Adipocyte (in vitro differentiated cells): ENCODE measurements at regions not wholly inside any gene's neighbourhood (a gene's known extent, or its start where the extent isn't known, plus 50 kb on each side); places are given as distances from the start of the nearest gene placed in this dataset.

Experiments used
- DNase-seq: peaks from one replicate; pipeline ENCODE4 v3.0.0-alpha.2; 2015; ENCODE audit warnings: low read depth
- H3K27me3 ChIP-seq: replicated peaks from 2 replicates; pipeline ENCODE4 v1.7.0; 2013; ENCODE audit warnings: mild to moderate bottlenecking, low read length, moderate library complexity; ENCODE audit not compliant: control insufficient read depth, insufficient read depth
- H3K36me3 ChIP-seq: 2 replicates; pipeline ENCODE4 v1.7.0; 2013; ENCODE audit warnings: low read length, mild to moderate bottlenecking, moderate library complexity; ENCODE audit not compliant: control insufficient read depth, insufficient read depth, severe bottlenecking
- H3K4me1 ChIP-seq: 2 replicates; pipeline ENCODE4 v1.7.0; 2013; ENCODE audit warnings: mild to moderate bottlenecking, low read length, moderate library complexity; ENCODE audit not compliant: control insufficient read depth, insufficient read depth
- H3K4me3 ChIP-seq: 2 replicates; pipeline ENCODE4 v1.7.0; 2013; ENCODE audit warnings: mild to moderate bottlenecking, low read length, moderate library complexity
- H3K9ac ChIP-seq: 2 replicates; pipeline ENCODE4 v1.7.0; 2013; ENCODE audit warnings: mild to moderate bottlenecking, low read length, moderate library complexity
- H3K9me3 ChIP-seq: 2 replicates; pipeline ENCODE4 v1.7.0; 2013; ENCODE audit warnings: mild to moderate bottlenecking, low read length, moderate library complexity; ENCODE audit not compliant: control insufficient read depth

DNA sequence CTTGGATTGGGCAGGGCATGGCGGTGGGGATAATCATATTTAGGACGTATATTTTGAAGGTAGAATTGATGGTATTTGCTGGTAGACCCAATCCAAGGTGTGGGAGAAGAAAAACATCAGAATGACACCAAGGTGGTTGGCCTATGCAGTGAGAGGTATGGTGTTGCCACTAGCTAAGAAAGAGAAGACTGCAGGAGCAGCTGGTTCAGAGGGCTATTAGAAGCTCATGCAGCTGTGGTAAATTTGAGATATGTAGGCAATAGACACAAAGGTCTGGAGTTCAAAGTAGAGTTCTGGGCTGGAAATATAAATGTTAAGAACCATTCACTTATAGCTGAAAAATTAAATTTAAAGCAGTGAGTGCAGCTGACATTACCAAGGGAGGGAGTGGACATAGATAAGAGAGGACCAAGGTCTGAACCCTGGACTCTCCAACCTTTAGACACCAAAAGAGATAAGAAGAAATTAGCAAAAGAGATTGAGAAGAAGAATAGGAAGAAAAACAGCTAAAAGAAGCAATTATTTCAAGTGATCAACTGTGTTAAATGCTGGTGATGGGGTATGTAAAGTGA lies 74.7 kb upstream of the FAM169A start:
- Histone ChIP-seq H3K4me1 (peaks cover 1% of the 10 kb centered on the region), H3K4me3 (no peak overlapping the region), H3K9me3 (no peaks in the 10 kb centered on the region), H3K36me3 (no peaks in the 10 kb centered on the region), H3K9ac (no peak overlapping the region), H3K27me3 (no peaks in the 10 kb centered on the region)
- DNase-seq, result no peak

DNA sequence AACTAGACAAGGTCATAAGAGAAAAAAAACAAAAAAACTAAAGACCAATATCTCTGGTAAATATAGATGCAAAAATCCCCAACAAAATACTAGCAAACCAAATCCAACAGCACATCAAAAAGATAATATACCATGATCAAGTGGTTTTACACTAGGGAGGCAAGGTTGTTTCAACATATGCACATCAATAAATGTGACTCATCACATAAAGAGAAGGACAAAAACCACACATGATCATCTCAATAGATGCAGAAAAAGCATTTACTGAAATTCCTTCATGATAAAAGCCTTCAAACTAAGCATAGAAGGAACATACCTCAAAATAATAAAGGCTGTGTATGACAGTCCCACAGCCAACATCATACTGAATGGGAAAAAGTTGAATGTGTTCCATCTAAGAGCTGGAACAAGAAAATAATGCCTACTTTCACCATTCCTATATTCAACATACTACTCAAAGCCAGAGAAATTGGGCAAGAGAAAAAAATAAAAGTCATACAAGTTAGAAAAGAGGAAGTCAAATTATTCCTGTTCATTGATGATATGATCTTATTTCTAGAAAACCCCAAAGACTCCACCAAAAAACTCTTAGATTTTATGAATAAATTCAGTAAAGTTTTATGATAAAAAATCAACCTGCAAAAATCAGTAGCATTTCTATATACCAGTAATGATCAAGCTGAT lies 72.2 kb upstream of the FAM169A start:
- H3K9ac ChIP-seq, result no peak overlapping the region
- H3K36me3 ChIP-seq, result no peaks in the 10 kb centered on the region
- H3K4me1 ChIP-seq, result peaks cover 14% of the 10 kb centered on the region
- no peak overlapping the region for H3K4me3 ChIP-seq
- H3K9me3 ChIP-seq, result no peaks in the 10 kb centered on the region
- DNase-seq, result no peak
- H3K27me3 ChIP-seq, result no peaks in the 10 kb centered on the region

DNA sequence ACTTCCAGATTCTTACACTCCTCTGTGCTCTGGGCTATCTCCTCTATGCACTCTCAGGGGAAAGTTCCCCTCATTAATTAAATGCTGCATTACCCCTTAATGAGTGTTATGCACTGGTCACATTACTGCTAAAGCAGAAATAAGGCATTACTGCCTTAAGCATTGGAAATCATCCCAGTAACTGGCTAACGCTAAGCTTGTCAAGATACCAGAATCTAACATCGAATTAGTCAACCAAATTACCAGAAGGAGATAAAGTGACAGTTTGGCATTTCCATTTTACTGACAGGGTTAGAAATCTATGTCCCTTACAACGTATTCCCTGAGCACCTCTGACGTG lies 69.5 kb upstream of the FAM169A start:
- no peaks in the 10 kb centered on the region for H3K9me3 ChIP-seq
- H3K27me3 ChIP-seq, result no peaks in the 10 kb centered on the region
- peak overlapping the region; percentile 4 for H3K4me3 ChIP-seq
- peaks cover 14% of the 10 kb centered on the region for H3K4me1 ChIP-seq
- H3K36me3 ChIP-seq, result no peaks in the 10 kb centered on the region
- H3K9ac ChIP-seq, result no peak overlapping the region
- no peak for DNase-seq

- Histone ChIP-seq H3K36me3 (no peaks in the 10 kb centered on the region), H3K9me3 (no peaks in the 10 kb centered on the region), H3K4me1 (peaks cover 14% of the 10 kb centered on the region), H3K9ac (no peak overlapping the region), H3K27me3 (no peaks in the 10 kb centered on the region), H3K4me3 (peak overlapping the region; percentile 4)
- DNase-seq, result peak; percentile 58
Observed at GRCh38 chr5:74934949-74935751, 69.0 kb upstream of the FAM169A start.

GRCh38 chr5:74927336-74927735 lies 61.1 kb upstream of the FAM169A start:
- H3K27me3 ChIP-seq, result no peaks in the 10 kb centered on the region
- DNase-seq, result no peak
- no peaks in the 10 kb centered on the region for H3K4me1 ChIP-seq

GRCh38 chr5:74919487-74919886 lies 53.3 kb upstream of the FAM169A start:
- Histone ChIP-seq H3K9ac (no peak overlapping the region), H3K4me1 (no peaks in the 10 kb centered on the region), H3K4me3 (no peak overlapping the region), H3K36me3 (no peaks in the 10 kb centered on the region), H3K9me3 (no peaks in the 10 kb centered on the region), H3K27me3 (no peaks in the 10 kb centered on the region)
- DNase-seq, result peak; percentile 83

More at GRCh38 chr5:74927336-74927735, 61.1 kb upstream of the FAM169A start:
- H3K4me3 ChIP-seq, result no peak overlapping the region
- H3K36me3 ChIP-seq, result no peaks in the 10 kb centered on the region
- H3K9me3 ChIP-seq, result no peaks in the 10 kb centered on the region
- no peak overlapping the region for H3K9ac ChIP-seq

GRCh38 chr5:74919041-74919440 lies 52.9 kb upstream of the FAM169A start:
- H3K4me1 ChIP-seq, result no peaks in the 10 kb centered on the region
- no peaks in the 10 kb centered on the region for H3K27me3 ChIP-seq
- DNase-seq, result no peak
- H3K9me3 ChIP-seq, result no peaks in the 10 kb centered on the region
- no peak overlapping the region for H3K9ac ChIP-seq
- H3K36me3 ChIP-seq, result no peaks in the 10 kb centered on the region
- H3K4me3 ChIP-seq, result no peak overlapping the region

DNA sequence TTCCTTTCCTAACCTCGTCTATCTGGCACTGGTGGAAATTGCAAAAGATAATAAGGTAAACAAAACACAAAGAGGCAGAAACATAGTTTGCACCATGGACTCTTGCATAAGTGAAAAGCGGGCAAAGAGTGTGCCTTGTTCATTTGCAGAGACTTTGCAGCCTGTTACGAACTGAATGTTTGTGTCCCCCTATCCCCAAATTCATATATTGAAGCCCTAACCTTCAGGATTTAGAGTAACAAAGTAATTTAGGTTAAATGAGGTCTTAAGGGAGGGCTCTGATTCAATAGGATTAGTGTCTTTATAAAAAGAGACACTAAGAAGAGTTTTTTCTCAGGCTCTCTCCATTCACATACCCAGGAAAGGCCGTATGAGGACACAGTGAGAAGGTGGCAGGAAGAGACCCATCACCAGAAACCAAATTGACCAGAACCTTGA lies 52.1 kb upstream of the FAM169A start:
- H3K27me3 ChIP-seq, result no peaks in the 10 kb centered on the region

DNA sequence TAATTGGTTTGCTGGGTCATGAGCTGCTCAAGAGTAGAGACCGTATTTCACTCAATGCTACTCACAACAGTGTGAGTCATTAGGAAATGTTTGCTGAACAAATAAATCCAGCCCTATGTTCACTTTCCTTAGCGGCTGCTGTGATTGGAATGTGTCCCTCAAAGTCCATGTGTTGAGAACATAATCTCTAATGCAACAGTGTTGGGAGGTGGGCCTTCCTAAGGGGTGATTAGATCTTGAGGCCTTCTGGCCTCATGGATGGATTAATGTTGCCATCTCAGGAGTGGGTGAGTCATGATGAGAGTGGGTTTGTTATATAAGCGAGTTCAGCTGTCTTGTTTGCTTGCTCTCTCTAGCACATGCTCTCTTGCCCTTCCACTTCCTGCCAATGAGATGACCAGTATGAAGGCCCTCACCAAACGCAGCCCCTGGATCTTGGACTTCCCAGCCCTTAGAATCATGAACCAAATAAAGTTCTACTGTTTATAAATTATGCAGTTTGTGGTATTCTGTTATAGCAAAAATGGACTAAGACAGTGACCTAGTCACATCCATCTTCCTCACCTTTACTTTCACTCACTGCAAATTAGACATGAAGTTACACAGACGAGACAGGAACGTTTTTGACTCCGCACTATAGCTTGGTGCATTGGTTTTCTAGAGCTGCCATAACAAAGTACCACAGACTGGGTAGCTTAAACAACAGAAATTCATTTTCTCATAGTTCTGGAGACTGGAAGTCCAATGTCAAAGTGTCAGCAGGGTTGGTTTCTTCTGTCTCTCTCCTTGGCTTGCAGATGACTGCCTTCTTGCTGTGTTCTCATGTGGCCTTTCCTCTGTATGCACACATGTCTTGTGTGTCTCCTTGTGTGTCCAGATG lies 50.9 kb upstream of the FAM169A start:
- H3K4me3 ChIP-seq, result no peak overlapping the region
- no peaks in the 10 kb centered on the region for H3K9me3 ChIP-seq
- H3K27me3 ChIP-seq, result peaks cover 6% of the 10 kb centered on the region
- no peak overlapping the region for H3K9ac ChIP-seq
- no peaks in the 10 kb centered on the region for H3K4me1 ChIP-seq
- peak; percentile 5 for DNase-seq
- no peaks in the 10 kb centered on the region for H3K36me3 ChIP-seq

More for the DNA sequence above, 52.1 kb upstream of the FAM169A start:
- Histone ChIP-seq H3K4me3 (no peak overlapping the region), H3K9me3 (no peaks in the 10 kb centered on the region), H3K9ac (no peak overlapping the region), H3K36me3 (no peaks in the 10 kb centered on the region), H3K4me1 (no peaks in the 10 kb centered on the region)
- no peak for DNase-seq
